NCI-H748 (cell line): ENCODE measurements at regions not wholly inside any gene's neighbourhood (a gene's known extent, or its start where the extent isn't known, plus 50 kb on each side); places are given as distances from the start of the nearest gene placed in this dataset.
A peak's percentile ranks its signal among the peaks of the same experiment; 100 is the strongest.

ENCODE experiments used
- DNase-seq: peaks from one replicate; lab custom pipeline; 2025; ENCODE audit not compliant: unreplicated experiment; lab: John Stamatoyannopoulos, UW

DNA sequence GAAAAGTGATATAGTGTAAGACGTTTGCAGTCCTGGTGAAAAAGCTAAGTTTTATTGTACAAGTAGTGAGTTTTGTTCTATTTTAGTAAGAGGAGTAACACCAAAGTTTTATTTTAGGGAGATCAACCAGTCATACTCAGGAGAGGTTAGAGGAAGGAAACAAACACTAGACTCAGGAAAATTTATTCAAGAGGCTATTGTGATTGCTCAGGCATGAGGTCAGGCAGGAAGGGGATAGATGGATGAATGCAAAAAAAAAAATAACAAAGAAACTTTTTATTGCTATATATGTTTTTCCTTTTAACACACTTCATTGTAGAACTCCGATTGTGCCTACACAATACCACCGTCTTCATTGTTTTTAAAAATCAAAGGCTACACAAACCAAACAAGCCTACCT is 189.0 kb downstream of the LYPLAL1 start:
- DNase-seq: no peak

DNA sequence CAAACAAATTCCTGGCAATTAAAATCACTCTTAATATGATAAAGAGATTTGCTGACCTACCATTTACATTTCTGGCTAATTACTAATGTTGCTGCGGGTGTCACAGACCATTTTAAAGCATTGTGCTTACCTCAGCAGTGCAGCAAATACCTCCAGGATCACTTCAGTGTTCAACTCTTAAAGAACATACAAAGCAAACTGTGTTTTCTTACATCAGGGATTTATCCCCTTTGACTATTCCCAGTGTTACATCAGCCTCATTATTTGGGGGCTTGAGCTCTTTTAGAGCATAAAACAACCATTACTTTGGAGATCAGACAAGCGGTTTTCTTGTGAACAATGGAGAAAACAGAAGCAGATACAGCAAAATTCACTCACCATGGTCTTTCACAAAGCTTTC is 185.4 kb downstream of the LYPLAL1 start:
- no peak for DNase-seq

DNA sequence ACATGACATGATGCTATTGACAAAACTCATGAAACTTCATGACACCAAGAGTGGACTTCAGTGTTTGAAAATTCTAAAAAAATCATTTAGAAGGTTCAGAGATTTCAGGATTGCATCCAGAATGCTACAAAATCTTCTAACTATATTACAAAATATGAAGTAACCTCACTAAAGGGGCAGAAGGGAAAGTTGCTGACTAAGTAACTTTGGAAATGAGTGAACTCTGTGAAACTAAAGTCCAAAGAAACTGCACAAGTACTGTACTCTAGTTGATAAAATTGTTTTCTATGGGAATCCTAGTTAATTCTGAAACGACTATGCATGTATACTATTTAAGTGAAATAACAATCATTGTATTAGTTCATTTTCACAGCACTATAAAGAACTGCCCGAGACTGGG is 184.4 kb downstream of the LYPLAL1 start:
- DNase-seq: no peak

DNA sequence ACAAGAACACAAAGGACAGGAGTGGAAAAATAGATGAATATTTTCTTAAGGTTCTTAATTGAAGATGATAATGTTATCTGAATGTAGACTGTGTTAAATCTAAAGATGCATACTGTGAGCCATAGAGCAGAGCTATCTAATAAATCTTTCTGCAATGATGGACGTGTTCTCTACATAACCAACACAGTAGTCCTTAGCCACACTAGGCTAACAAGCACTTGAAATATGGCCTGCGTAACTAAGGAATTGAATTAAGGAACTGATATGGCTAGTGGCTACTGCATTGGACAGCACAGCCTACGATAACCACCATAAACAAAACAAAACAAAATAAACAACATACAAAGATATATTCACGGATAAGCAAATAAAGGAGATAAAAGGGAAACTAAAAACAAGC is 181.3 kb downstream of the LYPLAL1 start:
- DNase-seq: no peak

DNA sequence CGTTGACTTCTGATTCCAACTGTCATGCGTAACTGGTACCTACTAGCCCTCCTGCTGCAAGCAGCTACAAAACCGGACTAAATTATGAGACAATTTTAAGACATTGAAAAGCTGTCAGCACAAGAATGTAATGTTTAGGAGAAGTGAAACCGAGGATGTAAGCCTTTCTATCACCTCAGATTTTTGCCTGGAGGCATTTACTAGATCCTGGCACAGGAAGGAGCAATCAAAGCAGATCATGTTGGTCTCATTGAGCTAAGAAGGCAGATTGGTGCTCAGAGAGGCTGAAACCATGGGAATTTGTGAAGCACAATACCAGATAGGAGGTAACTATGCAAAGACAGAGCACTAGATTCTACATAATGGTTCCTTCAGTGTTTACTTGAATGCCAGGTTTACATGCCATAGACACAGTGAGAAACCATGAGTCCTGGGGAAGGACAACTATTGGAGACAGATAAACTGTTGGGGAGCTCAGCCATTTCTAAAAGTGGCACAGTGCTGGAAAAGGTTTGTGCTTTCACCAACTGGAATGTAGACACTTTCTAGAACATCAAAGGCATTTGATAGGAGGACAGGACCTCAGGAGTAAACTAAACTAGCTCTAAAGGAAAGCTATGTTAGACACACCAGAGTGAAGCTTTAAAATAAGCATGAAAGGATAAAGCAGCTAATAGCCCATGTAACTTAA is 179.4 kb downstream of the LYPLAL1 start:
- DNase-seq: no peak

DNA sequence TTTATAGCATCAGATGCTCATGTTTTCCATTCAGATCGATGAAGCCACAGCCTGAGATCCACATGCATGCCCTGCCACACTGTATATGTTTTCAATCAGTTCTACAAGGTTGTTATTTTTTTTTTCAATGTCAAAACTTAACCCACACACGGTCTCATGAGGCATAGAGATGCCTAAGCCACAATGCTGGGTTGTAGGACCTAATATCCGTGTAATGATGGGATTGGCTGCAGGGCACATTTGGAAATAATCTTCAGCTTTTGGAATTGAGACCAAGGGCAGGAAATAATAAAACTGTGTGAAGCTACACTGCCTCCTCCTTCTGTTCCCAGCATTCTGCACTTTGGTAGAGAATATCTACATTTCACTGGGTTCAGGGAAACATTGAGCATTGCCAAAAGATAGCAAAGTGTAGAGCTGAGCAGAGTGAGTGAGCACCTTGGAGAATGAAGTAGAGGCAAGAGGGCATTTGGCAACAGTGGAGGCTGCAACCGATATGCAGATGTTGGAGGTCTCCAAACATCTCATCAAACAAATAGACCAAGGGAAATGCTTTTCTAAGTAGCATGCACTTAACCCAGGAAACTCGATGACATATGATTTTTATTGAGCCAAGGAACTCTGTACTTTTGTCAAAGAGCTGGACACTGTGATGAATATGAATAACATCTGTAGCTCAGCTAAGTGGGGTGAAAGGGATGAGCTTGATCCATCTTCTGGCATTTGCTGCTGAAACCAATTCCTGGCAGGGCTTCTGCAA is 176.7 kb downstream of the LYPLAL1 start:
- peak; percentile 26 for DNase-seq

DNA sequence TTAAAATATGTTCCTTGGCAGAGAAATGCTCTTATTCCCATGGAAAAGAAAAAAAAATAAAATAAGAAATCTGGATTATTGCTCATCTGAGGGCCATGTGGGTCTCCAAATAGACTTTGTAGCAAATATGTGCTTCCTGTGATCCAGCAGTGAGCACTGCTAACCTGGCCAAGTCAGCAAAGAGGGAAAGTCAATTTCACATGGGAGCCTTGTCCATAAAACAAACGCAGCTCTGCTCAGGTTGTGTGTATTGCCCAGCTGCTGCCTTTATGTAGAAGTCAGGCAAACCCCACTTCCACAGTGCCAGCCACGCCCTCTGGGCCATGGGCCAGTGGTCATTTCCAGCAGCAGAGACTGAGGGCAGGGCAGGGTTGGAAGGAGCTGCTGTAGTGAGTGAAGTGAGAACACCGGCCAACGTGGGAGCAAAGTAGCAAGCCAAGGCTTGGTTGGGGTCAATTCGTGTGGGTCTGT is 174.3 kb downstream of the LYPLAL1 start:
- DNase-seq: peak; percentile 20

DNA sequence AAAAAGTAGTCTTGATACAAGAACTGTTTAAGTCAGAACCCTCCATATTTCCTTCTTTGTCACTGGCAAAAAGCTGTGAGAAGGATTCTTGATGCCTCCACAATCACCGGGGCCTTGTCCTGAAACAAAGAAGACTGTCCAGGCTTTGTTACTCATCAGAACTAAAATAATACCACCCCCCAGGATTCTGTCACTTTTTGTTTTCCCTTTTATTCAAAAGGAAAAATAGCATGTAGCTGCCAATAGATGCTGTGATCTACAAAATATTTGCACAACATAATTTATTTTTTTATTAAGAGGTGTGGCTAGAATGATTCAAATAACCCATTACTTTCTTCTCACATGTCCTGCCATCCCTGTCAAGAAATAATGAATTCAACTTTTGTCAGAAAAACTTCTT is 173.7 kb downstream of the LYPLAL1 start:
- DNase-seq: no peak

DNA sequence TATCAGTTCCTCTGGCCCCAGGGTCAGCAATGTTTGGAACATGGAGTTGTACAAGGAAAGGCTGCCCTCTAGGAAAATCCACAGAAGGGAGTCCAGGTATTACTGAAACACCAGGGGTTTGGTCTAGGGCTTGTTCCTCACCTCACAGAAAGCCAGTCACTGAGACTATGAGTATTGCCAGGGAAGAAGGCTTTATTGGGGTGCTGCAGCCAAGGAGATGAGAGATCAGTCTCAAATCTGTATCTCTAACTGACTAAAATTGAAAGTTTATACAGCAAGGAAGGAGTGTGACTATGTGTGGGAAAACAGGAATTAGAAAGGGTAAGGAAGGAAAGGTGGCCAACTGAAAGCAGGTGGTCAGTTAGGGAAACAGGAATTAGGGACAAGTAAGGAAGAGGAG is 172.3 kb downstream of the LYPLAL1 start:
- DNase-seq: no peak

DNA sequence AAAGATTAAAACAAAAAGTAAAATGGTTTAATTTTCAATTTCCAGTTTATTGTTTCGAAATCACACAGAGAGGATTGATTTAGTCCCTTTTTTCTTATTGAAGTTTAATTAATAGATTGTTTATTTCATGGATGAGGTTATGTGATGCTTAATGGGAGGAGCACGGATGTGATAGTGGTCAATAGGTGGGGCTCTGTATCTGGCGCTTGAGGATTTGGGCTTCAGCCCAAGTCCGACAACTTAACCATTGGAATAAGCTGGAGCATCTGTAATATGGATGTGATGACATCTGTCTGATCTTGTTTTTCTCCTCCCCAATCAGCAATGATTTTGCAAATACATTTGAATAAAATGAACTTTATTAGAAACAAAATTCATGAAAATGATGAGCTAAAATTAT is 169.2 kb downstream of the LYPLAL1 start:
- no peak for DNase-seq

DNA sequence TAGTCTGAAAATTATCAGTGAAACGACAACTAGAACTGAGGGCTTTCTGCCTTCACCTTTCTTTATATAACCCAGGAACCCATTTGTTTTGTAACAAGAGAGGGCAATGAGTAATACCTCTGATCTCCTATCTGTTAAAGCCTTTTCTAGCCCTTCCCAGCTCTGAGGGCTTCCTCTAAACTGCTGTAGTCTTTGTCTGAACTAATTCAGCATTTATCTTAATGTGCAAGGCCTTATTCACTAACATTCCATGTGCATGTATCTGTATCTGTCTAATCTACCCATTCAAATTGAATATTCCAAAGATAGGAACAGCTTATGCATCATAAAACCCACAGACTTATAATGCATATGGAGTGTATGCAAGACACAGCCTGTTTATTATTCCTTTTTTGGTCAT is 167.1 kb downstream of the LYPLAL1 start:
- DNase-seq: no peak

DNA sequence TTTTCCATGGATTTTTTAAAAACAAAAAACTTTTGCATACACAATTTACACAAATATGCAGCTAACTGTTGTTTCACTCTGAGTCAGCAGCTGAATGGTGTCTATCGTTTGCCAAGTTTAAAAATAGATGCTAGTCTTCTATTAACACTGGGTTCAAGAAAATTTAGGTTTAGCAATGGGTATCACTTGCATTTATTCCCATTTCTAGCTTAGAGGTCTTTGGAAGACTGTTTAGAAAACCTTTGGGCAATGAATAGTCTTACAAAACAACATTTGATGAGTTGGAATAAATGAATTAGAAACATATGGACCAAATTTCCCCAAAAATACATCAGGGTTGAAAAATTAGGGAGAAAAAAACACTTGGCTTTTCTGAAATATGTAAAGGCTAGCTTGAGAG is 165.8 kb downstream of the LYPLAL1 start:
- no peak for DNase-seq

DNA sequence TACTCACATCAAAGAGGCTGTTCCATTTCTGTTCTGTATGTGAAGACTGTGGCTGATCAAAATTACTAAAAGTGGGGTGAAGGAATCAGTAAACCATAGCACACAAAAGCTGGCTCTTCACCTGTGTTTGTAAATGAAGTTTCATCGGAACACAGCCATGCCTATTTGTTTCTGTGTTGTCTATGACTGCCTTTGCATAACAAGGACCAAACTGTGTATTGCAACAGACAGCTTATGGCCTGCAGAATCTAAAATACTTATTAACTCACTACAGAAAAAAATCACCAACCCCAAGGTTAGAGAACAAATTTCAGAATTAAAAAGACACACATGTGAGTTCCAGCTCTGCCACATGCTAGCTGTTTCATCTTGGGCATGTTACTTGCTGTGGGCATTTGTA is 163.9 kb downstream of the LYPLAL1 start:
- no peak for DNase-seq

DNA sequence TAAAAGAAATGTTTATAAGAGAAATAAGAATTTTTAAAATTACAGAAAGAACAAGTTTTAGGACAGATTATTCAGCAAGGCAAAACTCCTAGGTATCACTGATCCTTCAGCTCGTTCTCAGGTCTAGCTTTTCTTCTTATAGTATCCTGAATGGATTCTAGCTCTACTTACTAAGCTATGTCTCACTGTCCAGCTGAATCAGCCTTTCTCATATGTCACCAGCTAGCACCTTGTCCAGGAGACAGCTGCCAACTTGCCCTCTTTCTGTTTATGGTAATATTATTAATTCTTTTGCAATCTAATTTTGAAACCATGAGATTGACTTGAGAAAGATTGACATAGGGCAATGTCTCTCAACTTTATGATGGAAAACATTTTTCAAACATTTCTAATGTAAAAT is 159.9 kb downstream of the LYPLAL1 start:
- DNase-seq: no peak

DNA sequence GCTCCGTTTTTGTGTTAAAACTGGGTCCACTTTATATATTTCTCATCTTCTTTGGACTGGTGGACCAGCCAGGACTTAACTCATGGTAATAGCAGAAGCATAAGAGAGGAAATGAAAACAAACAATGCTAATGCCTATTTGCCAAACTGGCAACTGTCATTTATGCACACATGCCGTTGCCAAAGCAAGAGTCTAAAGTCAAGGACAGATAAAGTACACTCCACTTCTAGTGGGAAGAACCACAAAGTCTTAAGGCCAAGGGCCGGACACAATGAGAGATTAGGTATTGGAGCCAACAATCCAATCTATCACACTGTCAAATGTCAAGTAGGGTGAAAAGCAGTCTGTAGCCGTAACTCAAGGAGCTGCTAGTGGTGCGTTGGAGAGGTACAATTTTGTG is 157.7 kb downstream of the LYPLAL1 start:
- DNase-seq: no peak

DNA sequence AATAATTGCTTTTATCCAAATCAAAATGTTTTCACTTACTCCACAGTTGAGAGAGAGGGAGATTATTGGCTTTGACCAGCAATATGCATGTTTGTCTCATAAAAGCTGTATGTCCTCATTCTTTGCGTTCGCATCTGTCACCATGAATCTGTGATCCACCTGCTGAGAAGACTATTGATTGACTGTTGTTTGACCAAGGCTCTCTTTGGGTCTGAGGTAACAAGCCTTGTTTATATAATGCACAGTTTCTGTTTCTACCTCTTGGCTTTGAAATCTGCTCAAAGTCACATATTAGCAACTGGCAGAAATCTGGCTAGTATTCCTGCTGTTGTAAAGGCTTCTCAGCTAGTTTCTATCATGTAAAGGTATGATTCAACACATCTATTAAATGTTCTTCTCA is 157.0 kb downstream of the LYPLAL1 start:
- peak; percentile 82 for DNase-seq

DNA sequence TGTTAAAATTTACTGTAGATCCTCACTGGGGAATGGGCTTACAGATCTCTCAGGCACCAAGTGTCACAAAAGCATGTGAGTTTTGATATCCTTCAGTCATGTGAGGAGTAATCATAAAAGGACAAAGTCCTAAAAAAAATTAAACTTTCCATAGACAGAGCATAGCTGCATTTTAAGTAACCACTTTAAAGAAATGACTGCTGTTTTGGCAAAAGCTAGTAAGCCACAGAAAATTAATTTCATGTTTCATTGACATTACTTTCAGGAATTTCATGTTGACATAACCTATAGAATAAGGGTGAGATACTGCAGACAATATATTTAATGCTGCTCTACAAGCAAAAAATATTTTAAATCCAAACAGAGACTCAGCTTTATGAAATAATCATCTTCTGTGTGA is 156.3 kb downstream of the LYPLAL1 start:
- DNase-seq: no peak

DNA sequence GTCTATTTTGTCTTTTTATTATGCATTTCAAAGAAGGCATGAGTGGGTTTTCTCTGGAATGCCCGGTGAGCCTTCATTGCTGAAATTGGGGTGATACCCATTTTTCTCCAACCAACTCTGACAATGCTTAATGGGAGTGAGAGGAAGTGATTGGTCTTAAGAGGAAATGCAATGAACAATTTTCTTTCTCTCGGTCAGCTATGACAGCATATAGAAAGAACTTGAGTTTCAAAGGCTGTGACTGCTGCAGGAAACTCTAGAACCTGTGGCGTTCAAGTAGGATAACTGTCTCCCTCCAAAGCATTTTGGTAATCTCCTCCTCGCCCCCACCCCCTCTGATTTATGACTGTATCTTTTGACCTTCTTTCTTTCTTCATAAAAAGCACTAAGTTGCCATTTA is 155.9 kb downstream of the LYPLAL1 start:
- DNase-seq: no peak

DNA sequence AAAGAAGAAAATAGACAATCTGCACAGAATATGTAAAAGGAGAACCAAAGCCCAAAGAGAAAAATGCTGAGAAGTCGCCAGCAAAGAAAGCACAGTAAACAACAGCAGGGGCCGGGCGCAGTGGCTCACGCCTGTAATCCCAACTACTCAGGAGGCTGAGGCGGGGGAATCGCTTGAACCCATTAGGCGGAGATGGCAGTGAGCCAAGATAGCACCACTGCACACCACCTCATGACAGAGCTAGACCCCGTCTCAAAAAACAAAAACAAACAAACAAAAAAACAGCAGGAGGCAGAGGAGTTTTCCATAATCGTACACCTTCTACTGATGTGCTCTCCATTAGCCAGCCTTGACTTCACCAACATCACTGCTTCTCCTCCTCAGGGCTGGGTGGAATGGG is 153.2 kb downstream of the LYPLAL1 start:
- DNase-seq: no peak

DNA sequence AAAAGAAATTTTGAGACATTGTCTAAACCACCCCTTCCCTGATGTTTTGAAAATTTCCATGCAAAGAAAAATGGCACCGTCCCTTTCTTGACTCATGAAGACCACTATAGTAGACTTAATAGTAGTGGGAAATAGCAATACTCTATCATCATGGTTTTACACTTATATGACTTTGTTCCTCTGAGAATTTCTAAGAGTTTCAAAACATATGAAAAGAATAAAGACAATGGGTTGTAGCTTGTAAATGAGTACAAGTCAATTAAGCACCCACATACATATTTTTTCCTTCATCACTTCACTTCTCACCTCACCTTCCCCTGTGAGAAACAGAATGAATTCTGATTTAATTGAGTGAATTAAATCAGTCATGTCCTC is 151.7 kb downstream of the LYPLAL1 start:
- DNase-seq: no peak

DNA sequence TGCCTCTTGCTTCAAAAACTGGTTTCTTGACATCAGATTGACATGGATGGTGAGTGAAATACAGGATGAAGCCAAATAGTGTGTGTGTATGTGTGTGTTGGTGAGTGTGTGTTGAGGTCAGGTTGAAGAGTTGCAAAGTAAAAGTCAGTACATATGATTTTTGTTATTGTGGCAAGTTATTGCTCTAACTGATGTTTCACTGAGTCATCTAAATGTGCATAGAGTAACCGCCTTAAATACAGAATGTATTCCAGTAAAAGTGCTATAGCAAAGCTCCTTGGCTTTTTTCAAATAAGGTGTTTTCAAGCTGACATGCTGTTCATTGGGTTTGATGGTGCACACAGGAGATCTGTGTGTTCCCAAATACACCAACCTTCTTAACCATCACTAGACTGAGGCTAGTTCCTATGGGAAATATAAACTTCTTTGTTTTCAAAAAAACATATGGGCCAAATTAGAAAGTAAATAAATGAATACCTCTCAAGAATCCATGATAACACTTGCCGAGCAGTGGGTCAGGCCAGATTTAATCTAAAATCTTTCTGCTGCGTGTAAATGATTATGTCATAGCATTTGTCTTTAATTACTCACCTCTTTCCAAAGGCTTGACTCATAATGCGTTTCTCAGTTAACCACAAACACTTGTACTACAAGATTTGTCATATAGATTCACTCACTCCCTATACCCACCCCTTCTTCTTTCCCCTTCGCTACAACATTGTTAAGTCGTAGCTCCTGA is 151.1 kb downstream of the LYPLAL1 start:
- no peak for DNase-seq

DNA sequence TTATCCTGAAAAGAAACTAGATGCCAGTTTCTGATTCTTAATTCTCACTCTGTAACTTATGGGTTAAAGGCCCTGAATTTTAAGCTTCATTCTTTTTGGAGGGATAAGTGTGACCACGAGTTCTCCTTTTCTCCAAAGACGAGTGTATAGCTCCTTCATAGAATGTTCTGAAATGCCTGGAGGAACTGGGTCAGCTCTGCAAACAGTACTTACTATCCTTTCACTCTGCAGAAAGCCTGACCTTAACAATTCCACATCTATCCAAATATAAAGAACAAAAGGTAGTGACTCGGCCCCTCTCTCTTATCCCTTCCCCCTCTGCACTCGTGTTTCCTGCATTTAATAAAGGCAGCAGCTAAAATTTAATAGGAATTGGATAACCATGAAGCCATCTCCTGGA is 150.5 kb downstream of the LYPLAL1 start:
- no peak for DNase-seq
